Lung (tissue), 11 donors: ENCODE measurements at regions not wholly inside any gene's neighbourhood (a gene's known extent, or its start where the extent isn't known, plus 50 kb on each side); places are given as distances from the start of the nearest gene placed in this dataset.

ENCODE experiments used
- ATAC-seq: fragments of 200-7000 bp; cut with Tn5 transposase; one replicate; pipeline ENCODE4 v1.9.1; 2020; ENCODE audit warnings: moderate number of reproducible peaks; ENCODE audit not compliant: insufficient read depth, low FRiP score
- DNase-seq, 3 donors: peaks; one replicate each; pipeline ENCODE4 v3.0.0-alpha.2; 2013 to 2017
- H3K27ac ChIP-seq, 2 donors: one replicate each; pipeline ENCODE4 v1.5.1; 2013; ENCODE audit warnings: mild to moderate bottlenecking in 2 of 2, moderate library complexity in 2 of 2, control low read depth in 1 of 2, inconsistent platforms in 1 of 2, low read depth in 1 of 2, low read length in 1 of 2
- H3K27me3 ChIP-seq, 3 donors: one replicate each; pipeline ENCODE4 v1.5.1; 2013; ENCODE audit warnings: low read length in 2 of 3; ENCODE audit not compliant: control insufficient read depth in 3 of 3, insufficient read depth in 3 of 3
- H3K36me3 ChIP-seq, 4 donors: one replicate each; pipeline ENCODE4 v1.5.1; 2013; ENCODE audit warnings: low read length in 4 of 4, mild to moderate bottlenecking in 1 of 4, moderate library complexity in 1 of 4; ENCODE audit not compliant: control insufficient read depth in 4 of 4, insufficient read depth in 4 of 4
- H3K4me1 ChIP-seq, 5 donors: one replicate each; pipeline ENCODE4 v1.5.1; 2013; ENCODE audit warnings: low read length in 5 of 5, mild to moderate bottlenecking in 2 of 5, moderate library complexity in 1 of 5; ENCODE audit not compliant: control insufficient read depth in 5 of 5, insufficient read depth in 5 of 5
- H3K4me3 ChIP-seq: one replicate; pipeline ENCODE4 v1.5.1; 2013; ENCODE audit warnings: mild to moderate bottlenecking, control low read depth, moderate library complexity
- H3K9ac ChIP-seq, 2 donors: one replicate each; pipeline ENCODE4 v1.5.1; 2013; ENCODE audit warnings: low read length in 2 of 2, control low read depth in 1 of 2; ENCODE audit not compliant: insufficient read depth in 1 of 2
- H3K9me3 ChIP-seq, 4 donors: one replicate each; pipeline ENCODE4 v1.5.1; 2013; ENCODE audit warnings: low read length in 3 of 4, mild to moderate bottlenecking in 1 of 4, moderate library complexity in 1 of 4; ENCODE audit not compliant: control insufficient read depth in 4 of 4, insufficient read depth in 3 of 4
- WGBS, 2 donors: extraction: QIAGEN DNeasy Blood & Tissue Kit; methylation state at CpG; one replicate each; pipeline ENCODE4 v1.1.7; 2013; 5-methylcytosine and 5-hydroxymethylcytosine counted together
- TF ChIP-seq, protein P1 (sequence below): IDR thresholded peaks from 2 replicates; pipeline ENCODE4 v1.5.1; 2012; ENCODE audit warnings: mild to moderate bottlenecking; ENCODE audit errors: control extremely low read depth, extremely low read depth
- donor health status: control.
- donor health status: control.
- donor health status: Bipolar disorder and iron deficiency.
- donor health status: healthy.
- donor health status: DM: yes; HTN: yes; CAD: no.

DNA sequence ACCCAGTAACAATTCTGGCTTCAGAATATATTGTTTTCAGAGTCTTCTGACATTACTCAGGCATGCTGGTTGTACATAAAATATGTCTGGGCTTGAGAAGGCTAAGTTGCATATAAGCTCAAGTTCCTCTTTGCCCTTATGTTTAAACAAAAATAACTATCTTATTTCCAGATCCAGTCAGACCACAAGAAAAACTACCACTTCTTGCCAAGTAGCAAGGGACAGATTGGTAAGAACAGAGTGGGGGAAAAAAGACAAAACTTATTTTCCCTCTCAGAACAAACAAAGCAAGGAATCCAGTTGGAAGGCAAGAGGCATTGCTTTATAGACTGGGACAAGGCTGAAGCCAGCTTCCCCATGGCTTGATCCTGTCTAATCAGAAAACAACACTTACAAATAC lies 1036.7 kb upstream of the CELF4 start:
- Histone ChIP-seq H3K4me3 (no peak overlapping the region), H3K9me3 (no peaks in the 10 kb centered on the region), H3K27ac (no peak overlapping the region), H3K9ac (no peak overlapping the region), H3K36me3 (no peaks in the 10 kb centered on the region), H3K27me3 (no peaks in the 10 kb centered on the region), H3K4me1 (no peaks in the 10 kb centered on the region)
- TF ChIP-seq, protein P1, sequence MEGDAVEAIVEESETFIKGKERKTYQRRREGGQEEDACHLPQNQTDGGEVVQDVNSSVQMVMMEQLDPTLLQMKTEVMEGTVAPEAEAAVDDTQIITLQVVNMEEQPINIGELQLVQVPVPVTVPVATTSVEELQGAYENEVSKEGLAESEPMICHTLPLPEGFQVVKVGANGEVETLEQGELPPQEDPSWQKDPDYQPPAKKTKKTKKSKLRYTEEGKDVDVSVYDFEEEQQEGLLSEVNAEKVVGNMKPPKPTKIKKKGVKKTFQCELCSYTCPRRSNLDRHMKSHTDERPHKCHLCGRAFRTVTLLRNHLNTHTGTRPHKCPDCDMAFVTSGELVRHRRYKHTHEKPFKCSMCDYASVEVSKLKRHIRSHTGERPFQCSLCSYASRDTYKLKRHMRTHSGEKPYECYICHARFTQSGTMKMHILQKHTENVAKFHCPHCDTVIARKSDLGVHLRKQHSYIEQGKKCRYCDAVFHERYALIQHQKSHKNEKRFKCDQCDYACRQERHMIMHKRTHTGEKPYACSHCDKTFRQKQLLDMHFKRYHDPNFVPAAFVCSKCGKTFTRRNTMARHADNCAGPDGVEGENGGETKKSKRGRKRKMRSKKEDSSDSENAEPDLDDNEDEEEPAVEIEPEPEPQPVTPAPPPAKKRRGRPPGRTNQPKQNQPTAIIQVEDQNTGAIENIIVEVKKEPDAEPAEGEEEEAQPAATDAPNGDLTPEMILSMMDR = no peak
- no peak for DNase-seq
- no peak for ATAC-seq

DNA sequence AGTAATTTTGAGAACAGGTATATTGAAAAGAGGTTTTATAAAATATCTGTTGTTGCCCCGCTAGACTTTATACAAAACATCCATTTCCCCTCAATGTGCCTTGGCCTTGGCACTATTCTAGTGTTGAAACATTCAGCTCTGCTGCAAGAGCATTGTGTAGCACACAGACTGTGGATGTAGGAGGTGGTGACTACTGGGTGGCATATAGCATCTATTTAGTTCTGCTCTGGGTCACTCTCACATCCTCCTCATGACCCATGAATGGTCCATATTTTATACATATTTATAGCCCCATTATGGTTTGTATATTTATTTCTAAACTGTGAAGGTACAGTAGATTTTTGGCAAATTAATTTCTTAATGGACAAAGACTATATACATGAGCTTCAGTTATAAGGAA lies 1022.0 kb upstream of the CELF4 start:
- no peaks in the 10 kb centered on the region for H3K4me1 ChIP-seq
- no peak overlapping the region for H3K27ac ChIP-seq
- no peaks in the 10 kb centered on the region for H3K27me3 ChIP-seq
- 91 to 96% methylated on average over 1 of the region's 1 CpG for WGBS, 2 donors
- no peak overlapping the region for H3K9ac ChIP-seq
- DNase-seq = no peak
- no peak for ATAC-seq
- no peaks in the 10 kb centered on the region for H3K36me3 ChIP-seq
- H3K4me3 ChIP-seq = no peak overlapping the region
- TF ChIP-seq, protein P1 = no peak
- peaks cover 0 to 2% (median 0%) of the 10 kb centered on the region in 4 donors for H3K9me3 ChIP-seq

GRCh38 chr18:38586327-38586726 lies 1020.7 kb upstream of the CELF4 start:
- Histone ChIP-seq H3K4me3 (no peak overlapping the region), H3K9ac (no peak overlapping the region), H3K27ac (no peak overlapping the region), H3K4me1 (no peaks in the 10 kb centered on the region), H3K27me3 (no peaks in the 10 kb centered on the region), H3K9me3 (peaks cover 0 to 2% (median 0%) of the 10 kb centered on the region in 4 donors), H3K36me3 (no peaks in the 10 kb centered on the region)
- DNase-seq (no peak), ATAC-seq (no peak)
- TF ChIP-seq, protein P1 = no peak
- 87 to 90% methylated on average over 2 of the region's 2 CpGs for WGBS, 2 donors

- Histone ChIP-seq H3K4me3 (no peak overlapping the region), H3K9ac (no peak overlapping the region), H3K9me3 (no peaks in the 10 kb centered on the region), H3K4me1 (no peaks in the 10 kb centered on the region), H3K36me3 (no peaks in the 10 kb centered on the region), H3K27me3 (no peaks in the 10 kb centered on the region), H3K27ac (no peak overlapping the region)
- 70 to 71% methylated on average over 1 of the region's 1 CpG for WGBS, 2 donors
- TF ChIP-seq, protein P1 = no peak
- DNase-seq (no peak), ATAC-seq (no peak)
Observed at GRCh38 chr18:38579764-38580163, 1014.2 kb upstream of the CELF4 start.
